OCI-LY3 (cell line): ENCODE measurements at regions not wholly inside any gene's neighbourhood (a gene's known extent, or its start where the extent isn't known, plus 50 kb on each side); places are given as distances from the start of the nearest gene placed in this dataset.

ENCODE experiments used
- EZH2phosphoT487 ChIP-seq: fragments of 200-600 bp; shearing (Covaris generic); IDR thresholded peaks from 2 replicates; pipeline ENCODE4 v1.6.1; 2018; ENCODE audit warnings: antibody characterized with exemption, mixed run types, low read depth
- TF ChIP-seq, protein P1 (sequence below): fragments of 200-600, 300-600 bp; sonication (generic); IDR thresholded peaks from 2 replicates; pipeline ENCODE4 v1.5.1; 2014; ENCODE audit warnings: antibody characterized with exemption, low read length, low read depth

DNA sequence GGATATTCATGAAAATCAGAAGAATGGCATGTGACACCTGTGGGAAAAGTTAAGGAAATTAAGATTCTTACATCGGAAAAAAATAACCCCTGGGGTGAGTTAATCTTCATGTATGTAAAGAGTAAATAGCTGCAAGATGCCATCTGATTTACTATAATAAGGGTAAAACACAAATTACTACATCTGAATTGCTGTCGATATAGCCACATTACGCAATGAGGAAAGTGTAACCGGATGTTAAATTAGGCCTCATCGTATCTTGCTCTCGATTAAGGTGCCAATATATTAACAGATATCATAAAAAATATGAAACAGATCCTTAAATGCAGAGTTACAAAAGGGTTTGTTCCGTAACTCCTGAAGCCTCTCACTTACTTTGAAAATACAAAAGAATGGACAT is 87.4 kb upstream of the ID4 start:
- TF ChIP-seq, protein P1, sequence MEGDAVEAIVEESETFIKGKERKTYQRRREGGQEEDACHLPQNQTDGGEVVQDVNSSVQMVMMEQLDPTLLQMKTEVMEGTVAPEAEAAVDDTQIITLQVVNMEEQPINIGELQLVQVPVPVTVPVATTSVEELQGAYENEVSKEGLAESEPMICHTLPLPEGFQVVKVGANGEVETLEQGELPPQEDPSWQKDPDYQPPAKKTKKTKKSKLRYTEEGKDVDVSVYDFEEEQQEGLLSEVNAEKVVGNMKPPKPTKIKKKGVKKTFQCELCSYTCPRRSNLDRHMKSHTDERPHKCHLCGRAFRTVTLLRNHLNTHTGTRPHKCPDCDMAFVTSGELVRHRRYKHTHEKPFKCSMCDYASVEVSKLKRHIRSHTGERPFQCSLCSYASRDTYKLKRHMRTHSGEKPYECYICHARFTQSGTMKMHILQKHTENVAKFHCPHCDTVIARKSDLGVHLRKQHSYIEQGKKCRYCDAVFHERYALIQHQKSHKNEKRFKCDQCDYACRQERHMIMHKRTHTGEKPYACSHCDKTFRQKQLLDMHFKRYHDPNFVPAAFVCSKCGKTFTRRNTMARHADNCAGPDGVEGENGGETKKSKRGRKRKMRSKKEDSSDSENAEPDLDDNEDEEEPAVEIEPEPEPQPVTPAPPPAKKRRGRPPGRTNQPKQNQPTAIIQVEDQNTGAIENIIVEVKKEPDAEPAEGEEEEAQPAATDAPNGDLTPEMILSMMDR: no peak
- no peak for TF ChIP-seq EZH2phosphoT487
